GM13977 (cell line): ENCODE measurements at regions not wholly inside any gene's neighbourhood (a gene's known extent, or its start where the extent isn't known, plus 50 kb on each side); places are given as distances from the start of the nearest gene placed in this dataset.

ENCODE experiments used
- DNase-seq: peaks from one replicate; pipeline ENCODE4 v3.0.0; 2012; ENCODE audit warnings: low spot score
- in situ Hi-C: fragments of 300-500 bp; cut with MboI; formaldehyde crosslinking; loops from one replicate; pipeline ENCODE4 v1.12.0; 2022; ENCODE audit warnings: low sequenced_read_pairs, low pct_unique_long_range_greater_than_20kb, mixed read lengths, inconsistent platforms; ENCODE audit not compliant: unreplicated experiment
- TF ChIP-seq, protein P1 (sequence below): IDR thresholded peaks from 2 replicates; pipeline ENCODE4 v1.5.1; 2012; ENCODE audit warnings: mild to moderate bottlenecking, control low read depth; ENCODE audit not compliant: insufficient read depth; ENCODE audit errors: extremely low read depth, missing control alignments

DNA sequence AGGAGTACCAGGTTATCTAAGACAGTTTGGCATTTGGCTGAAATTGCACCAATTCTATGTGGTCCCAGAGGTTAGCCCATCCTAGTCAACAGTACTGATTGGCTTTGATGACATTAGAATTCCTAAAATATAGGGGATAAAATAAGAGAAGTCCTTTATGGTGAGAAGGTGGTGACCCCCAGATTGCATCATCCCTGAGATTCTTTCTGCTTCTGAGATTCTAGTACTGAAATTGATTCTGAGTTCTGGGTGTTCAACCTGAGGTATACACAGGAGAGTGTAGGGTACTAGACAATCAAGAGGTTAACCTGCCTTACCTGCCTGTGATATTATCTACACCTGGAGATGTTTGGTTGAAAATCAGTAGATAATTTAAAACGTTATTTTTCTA lies 140.9 kb upstream of the MRPS22 start:
- in situ Hi-C loops = no loop called here
- no peak for DNase-seq
- TF ChIP-seq, protein P1, sequence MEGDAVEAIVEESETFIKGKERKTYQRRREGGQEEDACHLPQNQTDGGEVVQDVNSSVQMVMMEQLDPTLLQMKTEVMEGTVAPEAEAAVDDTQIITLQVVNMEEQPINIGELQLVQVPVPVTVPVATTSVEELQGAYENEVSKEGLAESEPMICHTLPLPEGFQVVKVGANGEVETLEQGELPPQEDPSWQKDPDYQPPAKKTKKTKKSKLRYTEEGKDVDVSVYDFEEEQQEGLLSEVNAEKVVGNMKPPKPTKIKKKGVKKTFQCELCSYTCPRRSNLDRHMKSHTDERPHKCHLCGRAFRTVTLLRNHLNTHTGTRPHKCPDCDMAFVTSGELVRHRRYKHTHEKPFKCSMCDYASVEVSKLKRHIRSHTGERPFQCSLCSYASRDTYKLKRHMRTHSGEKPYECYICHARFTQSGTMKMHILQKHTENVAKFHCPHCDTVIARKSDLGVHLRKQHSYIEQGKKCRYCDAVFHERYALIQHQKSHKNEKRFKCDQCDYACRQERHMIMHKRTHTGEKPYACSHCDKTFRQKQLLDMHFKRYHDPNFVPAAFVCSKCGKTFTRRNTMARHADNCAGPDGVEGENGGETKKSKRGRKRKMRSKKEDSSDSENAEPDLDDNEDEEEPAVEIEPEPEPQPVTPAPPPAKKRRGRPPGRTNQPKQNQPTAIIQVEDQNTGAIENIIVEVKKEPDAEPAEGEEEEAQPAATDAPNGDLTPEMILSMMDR = no peak

DNA sequence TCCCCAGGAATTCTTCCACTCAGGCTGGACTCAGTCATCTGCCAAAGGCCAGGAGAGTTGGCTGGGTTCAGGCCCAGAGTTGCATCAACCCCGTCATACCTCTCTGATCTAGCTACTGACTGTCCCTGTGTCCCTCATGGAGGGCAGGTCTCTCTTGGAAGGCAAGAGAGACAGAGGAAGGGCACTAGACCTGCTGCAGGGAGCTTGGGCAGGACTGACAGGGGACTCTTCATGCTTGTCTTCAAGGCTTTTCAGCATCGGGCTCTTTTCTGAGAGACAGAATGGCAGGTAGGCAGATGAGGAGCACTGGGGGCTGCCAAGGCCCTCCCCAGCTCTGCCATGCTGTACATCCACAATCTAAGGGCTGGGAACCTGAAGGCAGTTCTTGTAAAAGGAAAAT lies 140.1 kb upstream of the MRPS22 start:
- no peak for DNase-seq
- in situ Hi-C loops = no loop called here
- TF ChIP-seq, protein P1 = no peak

GRCh38 chr3:139204728-139205127 lies 139.1 kb upstream of the MRPS22 start:
- DNase-seq = no peak
- in situ Hi-C loops = no loop called here
- TF ChIP-seq, protein P1 = no peak

DNA sequence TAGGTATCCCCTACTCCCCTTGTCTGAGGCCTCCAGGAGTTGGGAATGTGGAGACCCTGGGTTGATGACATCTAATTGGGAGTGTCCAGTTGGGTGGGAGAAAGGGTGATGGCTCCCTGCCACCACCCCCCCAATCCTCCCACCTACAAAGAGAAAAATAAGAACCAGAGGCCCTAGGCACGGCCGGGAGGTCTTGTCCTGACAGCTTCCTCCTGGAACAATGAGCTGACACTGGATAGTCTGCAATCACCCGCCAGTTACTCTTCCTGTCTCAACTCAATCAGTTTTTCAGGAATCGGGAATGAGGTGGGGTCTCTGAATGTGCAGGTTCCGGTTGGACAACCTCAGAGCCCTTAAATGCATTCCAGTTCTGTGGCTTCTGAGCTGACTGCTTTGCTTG lies 129.9 kb upstream of the MRPS22 start:
- in situ Hi-C loops = no loop called here
- TF ChIP-seq, protein P1 = no peak
- DNase-seq = no peak

DNA sequence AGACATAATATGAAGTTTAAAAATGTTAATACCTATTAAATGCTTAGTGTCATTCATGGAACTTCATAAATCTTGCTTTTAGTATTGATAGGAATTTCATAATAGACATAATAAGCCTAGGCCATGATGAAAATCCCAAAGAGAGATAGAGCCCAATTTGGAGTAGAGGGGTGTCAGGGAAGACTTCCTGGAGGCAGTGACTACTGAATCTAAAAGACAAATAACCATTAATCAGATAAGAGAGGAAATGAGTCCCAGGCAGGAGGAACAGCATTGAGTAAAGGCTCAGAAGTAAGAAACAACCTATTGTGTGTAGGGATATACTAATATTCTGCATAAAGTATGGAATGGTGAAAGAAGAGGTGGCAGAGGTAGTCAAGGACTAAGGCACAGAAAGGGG lies 126.9 kb upstream of the MRPS22 start:
- DNase-seq = no peak
- in situ Hi-C loops = no loop called here
- TF ChIP-seq, protein P1 = no peak

DNA sequence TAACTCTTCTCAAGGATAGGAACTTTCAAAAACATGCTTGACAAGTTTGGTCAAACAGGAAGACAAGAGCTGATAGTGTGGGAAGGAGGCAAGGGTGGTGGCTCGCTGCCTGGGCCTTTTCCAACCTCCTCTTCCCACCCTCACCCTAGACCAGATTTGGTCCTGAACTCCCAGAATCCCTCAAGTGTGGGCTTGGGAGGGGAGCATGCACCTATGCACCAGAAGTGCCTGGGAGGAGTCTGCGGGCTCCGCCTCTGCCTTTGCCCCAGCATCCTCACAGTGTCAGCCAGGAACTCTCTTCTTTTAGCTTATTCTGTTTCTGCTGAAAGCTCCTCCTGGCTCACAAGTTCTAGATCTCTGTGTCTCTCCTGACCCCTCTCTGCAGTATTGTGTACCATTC lies 126.2 kb upstream of the MRPS22 start:
- in situ Hi-C loops = no loop called here
- TF ChIP-seq, protein P1 = no peak
- DNase-seq = no peak

- TF ChIP-seq, protein P1 = no peak
- in situ Hi-C loops = no loop called here
- DNase-seq = no peak
Observed at GRCh38 chr3:139218046-139218445, 125.8 kb upstream of the MRPS22 start.
